ENCODE measurements at regions not wholly inside any gene's neighbourhood (a gene's known extent, or its start where the extent isn't known, plus 50 kb on each side); places are given as distances from the start of the nearest gene placed in this dataset.

DNA sequence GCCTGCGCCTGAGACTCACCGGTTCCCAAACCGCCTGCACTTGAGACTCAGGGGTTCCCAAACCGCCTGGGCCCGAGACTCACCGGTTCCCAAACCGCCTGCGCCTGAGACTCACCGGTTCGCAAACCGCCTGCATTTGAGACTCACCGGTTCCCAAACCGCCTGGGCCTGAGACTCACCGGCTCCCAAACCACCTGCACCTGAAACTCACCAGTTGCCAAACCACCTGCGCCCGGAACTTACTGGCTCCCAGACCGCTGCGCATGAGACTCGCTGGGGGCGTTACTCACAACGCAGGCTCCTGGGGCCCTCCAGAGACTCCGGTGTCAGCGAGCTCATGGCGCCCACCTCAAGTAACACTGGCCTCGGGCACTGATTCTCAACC, 90.2 kb downstream of the DACT2 start:
- no peak for DNase-seq (ENCODE audit: low read depth)
- no peak overlapping the region for H3K4me3 ChIP-seq (ENCODE audit: low read depth, low read length)

DNA sequence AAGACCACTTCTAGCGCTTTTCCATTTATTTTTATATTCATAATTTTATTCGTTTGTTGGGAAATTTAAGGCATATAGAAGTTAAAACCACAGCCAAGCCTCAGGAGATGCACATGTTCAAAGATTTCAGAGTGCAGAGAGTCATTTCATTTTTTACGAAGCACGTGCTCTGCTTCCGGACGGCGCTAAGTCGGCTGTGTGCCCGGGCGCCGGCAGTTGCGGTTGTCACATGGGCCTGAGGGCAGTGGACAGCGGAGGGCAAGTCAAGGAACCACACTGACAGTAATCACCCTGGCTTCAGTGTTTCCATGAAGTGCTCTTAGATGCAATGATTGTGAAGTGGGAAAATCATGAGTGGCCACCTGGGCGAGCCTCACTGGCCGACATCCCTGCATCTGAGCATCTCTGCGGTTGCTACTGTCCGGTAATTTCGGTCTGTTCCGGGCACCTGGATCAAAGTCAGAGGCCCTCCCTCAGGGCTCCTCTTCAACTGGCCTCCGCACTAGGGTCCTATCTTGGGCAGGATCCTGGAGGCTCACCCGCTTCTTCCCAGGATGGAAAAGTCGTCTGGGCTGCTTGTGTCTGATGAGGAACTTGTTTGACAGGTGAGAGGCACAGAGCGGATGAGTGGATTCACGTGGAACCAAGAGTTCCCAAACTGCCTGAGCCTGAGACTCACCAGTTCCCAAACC, 90.8 kb downstream of the DACT2 start:
- no peak for DNase-seq (ENCODE audit: low read depth)

DNA sequence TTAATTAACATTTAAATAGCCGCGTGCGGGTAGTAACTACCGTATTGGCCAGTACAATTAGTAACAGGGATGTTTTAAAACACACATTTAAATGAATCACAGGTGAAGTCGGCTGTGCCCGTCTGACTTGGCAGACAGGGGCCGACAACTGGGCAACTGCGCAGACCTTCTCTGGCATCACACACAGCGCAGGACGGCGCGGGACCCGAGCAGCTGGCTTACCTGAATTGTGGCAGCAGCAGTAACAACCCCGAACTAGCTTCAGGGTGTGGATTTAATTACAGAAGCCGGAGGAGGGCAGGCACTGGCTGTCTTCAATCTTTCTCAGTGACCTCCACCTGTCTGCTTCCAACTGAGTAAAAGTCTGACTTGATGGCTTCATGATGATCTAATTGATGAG, 91.7 kb downstream of the DACT2 start:
- no peak overlapping the region for H3K4me3 ChIP-seq (ENCODE audit: low read depth, low read length)
- DNase-seq (ENCODE audit: low read depth), result no peak

More for the DNA sequence above, 90.8 kb downstream of the DACT2 start:
- no peak overlapping the region for H3K4me3 ChIP-seq (ENCODE audit: low read depth, low read length)

DNA sequence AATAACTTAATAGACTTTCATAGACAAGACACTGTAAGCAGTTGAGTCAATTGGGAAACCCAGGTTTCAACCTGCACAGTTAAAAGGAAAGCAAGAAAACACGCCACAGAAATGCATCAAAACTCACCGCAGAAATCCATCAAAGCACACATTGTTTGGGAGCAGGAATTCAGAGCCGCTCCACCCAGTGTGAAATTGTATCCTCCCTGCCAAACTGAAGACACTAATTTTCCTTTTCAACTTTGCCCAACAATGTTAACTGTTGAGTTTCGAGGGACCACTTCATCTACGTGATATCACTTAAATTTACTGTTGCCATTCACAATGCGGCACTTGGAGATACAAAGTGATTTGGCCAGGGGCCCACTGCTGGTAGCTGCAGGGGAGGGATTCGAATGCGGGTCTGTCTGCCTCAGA, 92.7 kb downstream of the DACT2 start:
- no peak for DNase-seq (ENCODE audit: low read depth)
- no peak overlapping the region for H3K4me3 ChIP-seq (ENCODE audit: low read depth, low read length)

DNA sequence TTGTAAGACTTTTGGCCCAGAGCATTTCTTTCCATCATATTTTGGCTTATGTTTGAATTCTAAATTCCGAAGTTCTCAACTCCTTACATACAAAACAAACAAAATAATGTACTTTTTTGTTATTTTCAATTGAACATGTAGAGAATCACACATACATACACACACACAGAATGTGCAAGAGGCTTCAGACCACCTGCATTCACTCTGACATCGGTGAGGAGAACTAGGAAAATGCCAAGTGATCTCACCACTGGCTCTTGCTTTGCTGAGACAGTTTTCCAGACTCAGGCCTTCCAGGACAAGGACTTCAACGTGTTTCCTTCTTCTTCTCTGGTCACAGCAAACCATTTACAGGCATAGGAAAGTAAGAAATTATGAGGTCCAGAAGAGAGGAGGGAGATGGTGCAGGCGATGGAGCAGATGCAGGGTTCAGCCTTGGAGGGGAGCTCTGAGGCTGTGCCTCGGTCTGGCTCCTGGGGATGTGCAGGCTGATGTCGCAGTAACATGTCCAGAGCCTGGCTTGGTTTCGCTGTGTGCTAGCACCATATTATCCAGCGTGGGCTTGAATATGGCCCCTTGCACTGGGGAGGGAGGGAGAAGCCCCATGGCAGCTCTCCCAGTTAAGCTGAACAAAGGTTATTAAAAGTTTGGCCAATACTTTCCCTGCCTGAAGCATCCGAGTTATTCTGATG, 93.4 kb downstream of the DACT2 start:
- no peak for DNase-seq (ENCODE audit: low read depth)
- H3K4me3 ChIP-seq (ENCODE audit: low read depth, low read length), result no peak overlapping the region

DNA sequence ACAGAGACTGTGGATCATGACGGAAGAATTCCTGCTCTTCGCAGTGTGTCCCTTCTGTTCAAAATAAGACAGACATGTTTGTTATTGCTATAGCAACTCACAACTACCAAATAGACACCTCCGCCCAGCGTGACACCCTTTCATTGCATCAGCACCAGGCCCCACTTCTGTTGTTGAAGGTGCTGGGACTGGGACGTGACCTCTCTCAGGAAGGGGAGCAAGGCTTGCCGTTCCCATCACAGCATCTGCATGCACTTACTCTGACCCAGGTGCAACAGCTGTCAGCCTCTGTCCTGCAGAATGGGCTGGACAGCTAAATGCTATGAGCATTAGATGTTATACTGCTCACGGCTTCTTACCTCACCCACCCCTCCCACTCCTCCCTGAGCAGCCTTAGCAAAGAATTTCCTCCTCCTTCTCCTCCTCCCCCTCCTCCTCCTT, 94.1 kb downstream of the DACT2 start:
- DNase-seq (ENCODE audit: low read depth), result no peak
- no peak overlapping the region for H3K4me3 ChIP-seq (ENCODE audit: low read depth, low read length)

DNA sequence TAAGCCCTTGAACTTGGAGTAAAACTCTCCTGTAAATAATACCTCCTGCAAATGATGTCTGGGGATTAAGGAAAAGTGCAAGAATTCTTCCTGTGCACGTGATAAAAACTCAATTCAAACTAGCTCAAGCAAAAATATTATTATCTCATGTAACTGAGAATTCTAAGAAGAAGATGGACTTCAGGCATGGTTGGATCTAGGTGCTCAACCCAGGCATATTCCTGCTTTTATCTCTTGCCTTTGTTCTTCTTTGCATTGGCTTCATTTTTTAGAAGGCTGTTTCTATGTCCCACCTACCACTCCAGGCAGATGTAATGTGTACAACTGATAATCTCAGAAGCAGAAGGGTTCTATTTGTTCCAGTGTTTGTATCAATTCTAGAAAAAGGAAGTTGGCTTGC, 95.8 kb downstream of the DACT2 start:
- DNase-seq (ENCODE audit: low read depth), result no peak
- no peak overlapping the region for H3K4me3 ChIP-seq (ENCODE audit: low read depth, low read length)

DNA sequence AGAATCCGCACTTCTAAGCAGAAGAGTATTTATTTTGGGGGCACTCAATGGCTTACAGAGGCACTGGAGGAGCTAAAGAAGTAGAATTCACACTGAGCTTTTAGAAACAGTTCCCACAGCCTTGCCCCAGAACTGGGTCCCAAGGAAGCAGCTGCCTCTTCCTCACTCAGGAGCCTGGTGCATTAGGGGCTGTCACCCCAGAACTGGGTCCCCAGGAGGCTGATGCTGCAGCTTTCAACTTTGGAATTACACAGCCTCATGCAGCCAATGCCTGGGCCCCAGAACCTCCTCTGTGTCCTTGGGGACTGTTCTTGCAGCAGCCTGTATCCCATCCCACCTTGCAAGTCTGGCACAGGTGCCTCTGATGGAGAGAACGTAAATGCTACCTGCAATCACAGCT, 96.4 kb downstream of the DACT2 start:
- H3K4me3 ChIP-seq (ENCODE audit: low read depth, low read length), result no peak overlapping the region
- no peak for DNase-seq (ENCODE audit: low read depth)

DNA sequence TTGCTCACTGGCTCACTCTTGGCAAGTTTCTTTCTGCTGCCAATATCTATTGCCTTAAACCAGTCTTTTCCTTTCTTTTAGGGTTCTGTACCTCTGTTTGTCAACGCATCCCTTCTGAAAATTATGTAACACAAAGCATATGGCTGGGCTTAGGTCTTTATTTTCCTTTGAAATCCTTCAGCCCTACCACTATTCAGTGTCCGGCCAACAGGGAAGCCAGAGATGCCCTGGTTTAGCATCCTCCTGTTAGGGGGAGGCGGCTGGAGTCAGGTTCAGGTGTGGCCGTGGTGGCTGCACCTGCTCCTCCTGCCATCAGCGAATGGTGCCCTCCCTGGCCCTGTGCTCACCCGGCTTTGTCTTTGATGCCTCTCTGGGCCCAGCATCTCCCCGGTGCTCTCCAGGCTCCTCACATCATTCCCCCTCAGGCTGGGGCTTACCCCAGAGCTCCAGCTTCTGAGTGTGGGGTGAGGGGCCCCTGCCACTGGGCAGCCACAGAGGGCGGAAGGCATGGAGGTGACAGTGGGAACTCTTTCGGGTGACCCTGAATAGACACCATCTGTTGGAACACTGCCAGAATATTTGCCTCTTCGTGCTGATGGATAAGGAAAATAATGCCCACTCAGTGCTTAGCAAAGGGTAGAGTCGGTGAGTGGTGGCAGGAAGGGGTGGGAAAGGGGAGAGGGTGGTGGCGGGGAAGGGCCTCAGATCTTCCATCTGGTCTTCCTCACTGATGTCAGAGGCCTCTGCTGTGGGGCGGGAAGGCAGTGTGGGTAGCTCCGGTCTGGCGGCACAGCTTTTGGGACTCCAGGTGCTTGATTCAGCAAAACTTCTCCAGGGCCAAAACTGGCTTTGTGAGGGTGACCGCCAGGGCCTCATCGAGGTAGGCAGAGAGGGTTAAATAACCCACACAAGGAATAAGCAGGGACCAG, 97.2 kb downstream of the DACT2 start:
- no peak overlapping the region for H3K4me3 ChIP-seq (ENCODE audit: low read depth, low read length)

DNA sequence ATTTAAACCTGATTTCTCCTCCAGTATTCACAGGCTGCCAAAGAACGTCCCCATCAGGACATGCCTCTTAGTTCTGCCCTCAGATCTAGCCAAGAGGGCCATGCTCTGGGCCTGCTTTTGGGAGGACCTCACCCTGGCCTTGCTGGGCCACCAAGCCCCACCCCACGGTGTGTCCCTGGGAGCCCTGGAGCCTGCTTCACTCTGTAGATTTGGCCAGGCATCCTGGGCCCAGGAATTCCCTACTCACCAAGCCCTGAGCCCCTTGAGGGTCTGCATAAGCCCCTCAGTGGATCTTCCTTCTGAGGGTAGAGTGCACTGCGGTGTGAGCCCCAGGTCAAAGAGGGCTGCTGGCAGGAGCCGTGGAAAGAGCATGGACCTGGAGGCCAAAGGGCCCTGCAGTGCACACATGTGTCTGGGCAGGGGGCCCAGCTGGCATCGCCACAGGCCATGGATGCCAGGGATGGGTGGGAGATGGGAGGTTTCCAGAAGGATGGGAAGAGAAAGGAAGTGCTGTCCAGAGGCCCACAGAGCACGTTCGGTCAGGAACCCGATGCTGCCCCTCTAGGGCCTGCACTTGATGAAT, 98.0 kb downstream of the DACT2 start:
- no peak for DNase-seq (ENCODE audit: low read depth)

More for the DNA sequence above, 97.2 kb downstream of the DACT2 start:
- DNase-seq (ENCODE audit: low read depth), result no peak

GRCh38 chr6:168221000-168221399, 98.6 kb downstream of the DACT2 start:
- DNase-seq (ENCODE audit: low read depth), result no peak
- no peak overlapping the region for H3K4me3 ChIP-seq (ENCODE audit: low read depth, low read length)

More for the DNA sequence above, 98.0 kb downstream of the DACT2 start:
- no peak overlapping the region for H3K4me3 ChIP-seq (ENCODE audit: low read depth, low read length)

- DNase-seq (ENCODE audit: low read depth), result no peak
- H3K4me3 ChIP-seq (ENCODE audit: low read depth, low read length), result no peak overlapping the region
These were observed 99.8 kb downstream of the DACT2 start for GRCh38 chr6:168219804-168220203.

DNA sequence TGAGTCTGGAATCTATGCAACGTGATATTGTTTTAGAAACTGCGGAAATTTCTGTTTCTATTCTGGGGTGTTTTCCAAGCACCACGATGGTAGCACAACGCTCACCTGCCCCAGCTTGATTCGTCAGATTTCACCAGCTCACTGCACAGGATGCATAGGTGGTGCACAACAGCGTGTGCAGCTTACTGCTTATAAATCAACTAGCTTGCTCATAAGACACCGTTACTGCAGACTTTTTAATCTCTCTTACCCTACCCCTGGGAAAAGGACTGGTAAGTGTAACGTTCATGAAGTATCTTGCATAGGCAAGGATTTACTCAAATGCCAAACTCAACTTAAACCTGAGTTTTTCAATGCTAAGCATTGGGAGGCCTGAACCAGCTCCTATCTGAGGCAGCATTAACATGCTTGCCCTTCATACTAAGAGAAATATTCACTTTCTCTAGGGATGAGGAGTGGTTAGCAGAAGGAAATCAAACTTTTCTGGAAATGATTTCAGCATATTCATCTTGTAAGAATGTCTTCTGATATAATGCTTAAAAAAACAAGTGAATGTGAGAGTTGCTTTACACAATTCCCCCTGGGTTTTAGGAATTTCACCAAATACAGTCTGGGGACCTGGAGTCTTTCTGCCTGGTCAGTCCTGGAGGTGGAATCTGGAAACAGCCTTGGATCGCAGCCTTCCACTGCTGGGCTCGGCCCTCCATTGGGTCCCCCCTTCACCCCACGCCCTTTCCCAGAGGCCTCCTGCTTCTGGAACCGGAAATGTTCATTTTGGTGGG, 100.6 kb downstream of the DACT2 start:
- DNase-seq (ENCODE audit: low read depth), result no peak

GRCh38 chr6:168217880-168218537, 101.6 kb downstream of the DACT2 start:
- no peak overlapping the region for H3K4me3 ChIP-seq (ENCODE audit: low read depth, low read length)
- DNase-seq (ENCODE audit: low read depth), result no peak

More for the DNA sequence above, 100.6 kb downstream of the DACT2 start:
- no peak overlapping the region for H3K4me3 ChIP-seq (ENCODE audit: low read depth, low read length)

DNA sequence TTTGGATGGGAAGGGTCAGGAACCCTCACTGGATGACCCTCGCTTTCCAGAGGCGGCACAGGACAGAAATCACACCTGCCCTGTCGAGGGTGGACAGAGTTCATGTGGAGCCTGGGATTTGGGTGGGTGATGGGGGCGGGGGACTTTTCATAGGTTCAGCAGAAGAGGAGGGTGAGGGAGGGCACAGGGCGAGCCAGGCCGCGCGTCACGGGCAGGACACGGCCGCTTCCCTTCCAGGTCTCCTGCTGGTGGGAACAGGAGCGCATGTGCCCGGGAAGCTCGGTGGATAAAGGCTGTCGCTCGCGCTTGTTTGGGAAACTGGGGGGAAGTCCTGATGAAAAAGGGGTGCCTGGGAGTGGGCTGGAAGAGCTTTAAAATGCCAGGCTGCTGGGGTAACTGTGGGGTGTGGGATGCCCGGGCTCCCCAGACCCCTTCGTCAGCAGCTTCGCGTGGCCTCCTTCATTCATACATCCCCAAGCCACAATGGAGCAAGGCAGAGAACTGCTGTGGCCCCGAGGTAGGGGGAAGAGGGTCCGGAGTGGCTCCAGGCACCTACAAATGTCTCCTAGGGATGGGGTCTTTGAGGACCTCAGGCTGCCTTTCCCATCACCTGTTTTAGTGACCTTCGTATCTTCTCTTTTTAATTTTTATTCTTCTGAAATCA, 102.2 kb downstream of the DACT2 start:
- DNase-seq (ENCODE audit: low read depth), result no peak
- H3K4me3 ChIP-seq (ENCODE audit: low read depth, low read length), result no peak overlapping the region

DNA sequence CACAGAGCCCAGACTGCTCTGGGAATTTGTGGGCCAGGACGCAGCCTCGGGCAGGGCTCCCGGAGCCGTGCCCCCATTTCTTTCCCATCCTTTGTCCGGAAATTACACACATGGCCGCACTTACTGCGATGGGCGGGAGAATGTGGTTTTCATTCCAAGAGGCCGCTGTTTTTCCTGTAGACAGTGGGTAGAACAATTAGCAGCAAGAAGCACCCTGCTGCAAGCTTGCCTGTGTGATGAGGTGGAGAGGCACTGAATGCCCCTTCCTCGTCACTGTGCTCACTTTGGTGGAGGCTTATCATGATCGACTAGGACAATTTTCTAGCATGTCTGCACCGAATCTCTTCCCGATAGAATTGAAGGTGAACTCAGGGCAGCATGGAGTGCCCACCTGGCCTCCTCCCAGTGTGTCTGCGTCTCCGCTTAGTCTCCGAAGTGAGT, 102.8 kb downstream of the DACT2 start:
- DNase-seq (ENCODE audit: low read depth), result no peak
- no peak overlapping the region for H3K4me3 ChIP-seq (ENCODE audit: low read depth, low read length)

DNA sequence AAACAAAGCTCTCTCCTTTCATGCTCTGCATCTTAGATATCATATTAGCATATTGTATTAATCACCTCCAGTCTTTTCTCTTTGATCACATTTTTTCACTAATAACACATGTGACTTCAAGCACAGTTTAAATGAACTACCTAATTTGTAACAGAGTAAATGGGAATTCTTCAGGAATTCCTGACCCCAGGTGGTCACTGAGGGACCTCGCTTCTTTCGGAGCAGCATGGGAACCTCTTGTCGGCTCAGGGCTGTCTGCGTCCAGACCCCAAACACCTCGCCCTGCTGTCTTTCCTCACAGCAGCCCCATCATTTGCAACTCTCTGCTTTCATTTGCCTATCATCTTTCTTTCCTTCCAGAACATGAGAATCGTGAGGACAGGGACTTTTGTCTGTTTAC, 103.5 kb downstream of the DACT2 start:
- H3K4me3 ChIP-seq (ENCODE audit: low read depth, low read length), result no peak overlapping the region
- no peak for DNase-seq (ENCODE audit: low read depth)

All from skeletal muscle cell (primary cell).